Neural crest cell (in vitro differentiated cells): ENCODE measurements at regions not wholly inside any gene's neighbourhood (a gene's known extent, or its start where the extent isn't known, plus 50 kb on each side); places are given as distances from the start of the nearest gene placed in this dataset.
A peak's percentile ranks its signal among the peaks of the same experiment; 100 is the strongest.
"Not testable (repeated sequence)": the region's sequence is repeated elsewhere in the genome, so short reads cannot be mapped to it uniquely, and the experiment has no call there.

Experiments
- DNase-seq: peaks from one replicate; pipeline ENCODE4 v3.0.0; 2021; ENCODE audit warnings: low read depth, mixed read lengths, low spot score
- H3K27ac Mint-ChIP-seq: one replicate; pipeline ENCODE4 v1.8.0; 2021; ENCODE audit warnings: mild to moderate bottlenecking, mixed read lengths; ENCODE audit not compliant: unreplicated experiment
- H3K27me3 Mint-ChIP-seq: 2 replicates; pipeline ENCODE4 v1.8.0; 2021; ENCODE audit warnings: low read depth, mild to moderate bottlenecking, mixed read lengths
- H3K36me3 Mint-ChIP-seq: 2 replicates; pipeline ENCODE4 v1.8.0; 2021; ENCODE audit warnings: low read depth, mild to moderate bottlenecking, mixed read lengths
- H3K4me1 Mint-ChIP-seq: 2 replicates; pipeline ENCODE4 v1.8.0; 2021; ENCODE audit warnings: mixed read lengths
- H3K4me3 Mint-ChIP-seq: one replicate; pipeline ENCODE4 v1.8.0; 2021; ENCODE audit warnings: mild to moderate bottlenecking, mixed read lengths
- H3K9me3 Mint-ChIP-seq: 2 replicates; pipeline ENCODE4 v1.8.0; 2021; ENCODE audit warnings: mixed read lengths
- CTCF ChIP-seq: fragments of 200-600 bp; sonication (generic); conservative IDR thresholded peaks from 2 replicates; pipeline ENCODE4 v1.5.0; 2021; ENCODE audit warnings: antibody characterized with exemption, mild to moderate bottlenecking

GRCh38 chr1:161454865-161455707 is 50.2 kb upstream of the FCGR2A start:
- not testable (repeated sequence) for DNase-seq, H3K4me1 Mint-ChIP-seq, H3K27me3 Mint-ChIP-seq, H3K27ac Mint-ChIP-seq, H3K36me3 Mint-ChIP-seq, H3K4me3 Mint-ChIP-seq, H3K9me3 Mint-ChIP-seq

- not testable (repeated sequence) for H3K27ac Mint-ChIP-seq, H3K4me3 Mint-ChIP-seq, H3K27me3 Mint-ChIP-seq, H3K36me3 Mint-ChIP-seq, H3K4me1 Mint-ChIP-seq, H3K9me3 Mint-ChIP-seq
- DNase-seq = peak; percentile 35
Observed at GRCh38 chr1:161453950-161454864, 51.0 kb upstream of the FCGR2A start.

- not testable (repeated sequence) for H3K27ac Mint-ChIP-seq, DNase-seq, H3K4me3 Mint-ChIP-seq, H3K4me1 Mint-ChIP-seq, H3K27me3 Mint-ChIP-seq, H3K9me3 Mint-ChIP-seq, H3K36me3 Mint-ChIP-seq
Observed at GRCh38 chr1:161451698-161452348, 53.4 kb upstream of the FCGR2A start.

- not testable (repeated sequence) for H3K9me3 Mint-ChIP-seq, H3K27me3 Mint-ChIP-seq, H3K4me3 Mint-ChIP-seq, H3K36me3 Mint-ChIP-seq, H3K27ac Mint-ChIP-seq, H3K4me1 Mint-ChIP-seq, DNase-seq
Observed at GRCh38 chr1:161447760-161448332, 57.4 kb upstream of the FCGR2A start.

- H3K27me3 Mint-ChIP-seq = peaks cover 10% of the 10 kb centered on the region
- H3K9me3 Mint-ChIP-seq, H3K36me3 Mint-ChIP-seq, H3K4me3 Mint-ChIP-seq, H3K4me1 Mint-ChIP-seq, H3K27ac Mint-ChIP-seq, DNase-seq: not testable (repeated sequence)
Observed at GRCh38 chr1:161447040-161447759, 58.1 kb upstream of the FCGR2A start.

- not testable (repeated sequence) for H3K4me1 Mint-ChIP-seq, H3K4me3 Mint-ChIP-seq, H3K36me3 Mint-ChIP-seq, H3K27ac Mint-ChIP-seq, H3K9me3 Mint-ChIP-seq
- DNase-seq = peak; percentile 32
- peaks cover 18% of the 10 kb centered on the region for H3K27me3 Mint-ChIP-seq
Observed at GRCh38 chr1:161444725-161445124, 60.5 kb upstream of the FCGR2A start.

GRCh38 chr1:161444255-161444654 is 61.0 kb upstream of the FCGR2A start:
- H3K4me3 Mint-ChIP-seq, H3K36me3 Mint-ChIP-seq, DNase-seq, H3K27ac Mint-ChIP-seq, H3K4me1 Mint-ChIP-seq, H3K9me3 Mint-ChIP-seq: not testable (repeated sequence)
- H3K27me3 Mint-ChIP-seq = peaks cover 22% of the 10 kb centered on the region

- H3K4me3 Mint-ChIP-seq = peak overlapping the region; percentile 92
- TF ChIP-seq CTCF = peak; percentile 64
- peak; percentile 62 for DNase-seq
- peaks cover 9% of the 10 kb centered on the region for H3K4me1 Mint-ChIP-seq
- peaks cover 61% of the 10 kb centered on the region for H3K27me3 Mint-ChIP-seq
- H3K9me3 Mint-ChIP-seq = no peaks in the 10 kb centered on the region
- peaks cover 5% of the 10 kb centered on the region for H3K36me3 Mint-ChIP-seq
- peak overlapping the region; percentile 12 for H3K27ac Mint-ChIP-seq
Observed at GRCh38 chr1:161440312-161440894, 64.9 kb upstream of the FCGR2A start.
